GM12872 (cell line): ENCODE measurements at regions not wholly inside any gene's neighbourhood (a gene's known extent, or its start where the extent isn't known, plus 50 kb on each side); places are given as distances from the start of the nearest gene placed in this dataset.

Experiments used
- CTCF ChIP-seq: IDR thresholded peaks from 3 replicates; pipeline ENCODE4 v1.5.1; 2011; ENCODE audit warnings: low read depth, mild to moderate bottlenecking, low read length, moderate library complexity; ENCODE audit not compliant: insufficient read depth

DNA sequence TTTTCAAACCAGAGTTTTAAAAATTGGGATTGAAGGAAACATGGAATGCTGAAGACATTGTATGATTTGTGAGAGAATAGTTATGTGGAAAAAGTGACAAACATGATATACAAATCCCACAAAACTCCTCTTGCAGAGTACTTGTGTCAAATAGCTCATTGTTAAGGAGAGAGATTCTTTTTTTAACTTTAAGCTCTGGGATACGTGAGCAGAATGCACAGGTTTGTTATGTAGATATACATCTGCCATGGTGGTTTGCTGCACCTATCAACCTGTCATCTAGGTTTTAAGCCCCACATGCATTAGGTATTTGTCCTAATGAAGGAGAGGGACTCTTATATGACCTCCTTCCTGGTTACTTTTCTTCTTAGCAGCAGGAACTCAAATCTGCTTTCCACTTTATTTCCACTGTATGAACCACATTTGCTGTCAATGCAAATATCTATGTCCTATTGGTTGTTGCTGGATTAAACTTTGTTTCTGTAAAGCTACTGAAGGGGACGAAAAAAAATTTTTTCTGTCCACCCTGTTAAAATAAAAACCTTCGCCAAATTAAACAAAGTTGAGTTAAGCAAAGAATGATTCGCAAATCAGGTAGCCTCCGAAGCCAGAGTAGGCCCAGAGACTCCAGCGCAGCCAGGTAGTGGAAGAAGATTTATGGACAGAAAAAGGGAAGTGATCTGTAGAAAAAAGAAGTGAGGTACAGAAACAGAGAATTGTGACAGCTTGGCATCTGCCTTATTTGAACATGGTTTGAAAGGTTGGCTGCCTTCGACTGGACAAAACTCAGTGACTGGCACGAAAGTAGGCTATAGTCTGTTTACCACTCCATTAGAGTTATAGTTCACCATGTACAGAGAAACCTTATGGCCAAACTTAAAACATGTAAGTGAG is 430.1 kb upstream of the CHST9 start:
- no peak for TF ChIP-seq CTCF

DNA sequence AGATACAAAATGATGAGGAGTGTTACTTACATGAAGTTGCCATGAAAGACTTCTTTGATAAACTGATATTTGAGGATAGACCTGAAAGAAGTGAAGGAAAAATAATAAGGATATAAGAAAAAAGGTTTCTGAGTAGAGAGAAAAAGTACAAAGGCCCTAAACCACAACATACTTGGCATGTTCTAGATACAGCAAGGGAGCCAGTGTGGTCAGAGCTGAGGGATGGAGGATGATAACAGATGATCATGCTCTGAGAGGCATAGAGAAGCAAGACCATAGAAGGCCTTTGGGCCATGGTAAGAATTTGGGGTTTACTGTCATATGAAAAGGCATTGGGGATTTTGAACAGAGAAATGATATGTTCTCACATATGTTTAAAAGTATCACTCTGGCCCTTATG is 424.1 kb upstream of the CHST9 start:
- TF ChIP-seq CTCF = no peak

- TF ChIP-seq CTCF = peak; percentile 56
Observed at GRCh38 chr18:27608742-27609141, 423.6 kb upstream of the CHST9 start.

DNA sequence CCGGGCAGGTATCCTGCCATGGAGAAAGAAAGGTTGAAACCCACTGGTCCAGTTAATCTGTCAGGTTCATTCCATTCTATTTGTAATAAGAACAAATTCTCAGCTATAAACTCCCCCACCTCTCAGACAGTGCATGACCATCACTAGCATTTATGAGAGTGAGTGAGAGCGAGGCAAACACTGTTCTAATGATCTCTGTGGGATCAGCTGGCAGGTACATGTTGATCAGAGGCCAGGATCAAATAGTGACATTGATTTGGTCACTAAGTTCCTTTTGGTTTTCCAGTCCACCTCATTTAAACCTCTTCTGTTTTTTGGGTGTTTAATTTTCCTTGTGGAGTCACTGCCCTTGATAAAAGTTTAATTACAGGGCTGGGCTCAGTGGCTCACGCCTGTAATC is 423.1 kb upstream of the CHST9 start:
- TF ChIP-seq CTCF = no peak

DNA sequence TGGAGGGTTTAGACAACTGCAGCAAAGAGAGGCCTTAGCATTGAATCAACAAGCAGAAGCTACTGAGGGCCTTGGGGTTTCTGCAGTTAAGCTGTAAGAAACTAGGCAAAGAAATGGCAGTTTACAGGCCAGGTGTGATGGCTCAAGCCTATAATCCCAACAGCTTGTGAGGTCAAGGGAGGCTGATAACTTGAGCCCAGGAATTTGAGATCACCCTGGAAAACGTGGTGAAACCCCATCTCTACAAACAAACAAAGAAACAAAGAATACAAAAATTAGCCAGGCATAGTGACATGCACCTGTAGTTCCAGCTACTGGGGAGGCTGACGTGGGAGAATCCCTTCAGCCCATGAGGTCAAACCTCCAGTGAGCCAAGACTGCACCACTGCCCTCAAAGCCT is 421.6 kb upstream of the CHST9 start:
- no peak for TF ChIP-seq CTCF

- TF ChIP-seq CTCF = peak; percentile 89
Observed at GRCh38 chr18:27605107-27605834, 420.2 kb upstream of the CHST9 start.

DNA sequence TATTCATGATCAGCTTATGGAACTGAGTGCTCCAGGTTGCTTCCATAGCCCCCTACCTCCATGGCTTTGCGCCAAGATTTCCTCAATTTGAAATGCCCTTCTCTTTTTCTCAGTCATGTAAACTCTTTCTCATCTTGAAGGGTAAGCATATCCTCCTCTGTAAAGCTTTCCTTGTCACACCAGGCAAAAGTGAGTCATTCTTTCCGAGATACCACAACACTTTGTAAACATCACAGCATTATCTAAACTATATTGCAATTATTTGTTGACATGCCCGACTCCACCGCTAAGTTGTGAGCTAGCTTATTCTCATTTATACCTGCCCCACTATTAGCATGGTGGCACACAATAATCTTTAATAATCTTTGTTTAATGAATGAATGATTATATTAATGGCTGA is 419.5 kb upstream of the CHST9 start:
- no peak for TF ChIP-seq CTCF
